K562 (cell line): ENCODE measurements at regions not wholly inside any gene's neighbourhood (a gene's known extent, or its start where the extent isn't known, plus 50 kb on each side); places are given as distances from the start of the nearest gene placed in this dataset.

Experiments
- ATAC-seq: fragments of 200-7000 bp; cut with Tn5 transposase; 3 replicates; pipeline ENCODE4 v1.9.1; 2020; ENCODE audit warnings: moderate library complexity
- BruUV-seq: library from RNA; stranded (reverse); fragments of 400-500 nt; replicated peaks from 2 replicates; lab custom pipeline; 2021; lab: Mats Ljungman, UMichigan
- CTCF ChIA-PET: fragments of 300-600 bp; formaldehyde crosslinking; extraction: SDS; loops from one replicate; lab custom pipeline; 2021; ENCODE audit warnings: low intra/inter-chr PET ratio; lab: Yijun Ruan, JAX
- POLR2A ChIA-PET: fragments of 300-600, 350-650 bp; sonication (Branson Sonifier 250); formaldehyde crosslinking; extraction: SDS; loops from one replicate; lab custom pipeline; 2021; ENCODE audit warnings: antibody characterized with exemption, inconsistent platforms; lab: Yijun Ruan, JAX
- DNase-seq, 4 experiments: peaks; one replicate each; pipeline versions ENCODE4 v3.0.0 to v3.0.0-alpha.2; 2011 to 2018; ENCODE audit warnings: low spot score in 3 of 4, mixed read lengths in 3 of 4; ENCODE audit errors: extremely low read depth in 1 of 4
- FAIRE-seq: peaks from 2 replicates; lab custom pipeline; 2011; peaks lifted over from hg19 to GRCh38; lab: Jason Lieb, UNC
- H2AFZ ChIP-seq: 2 replicates; pipeline ENCODE4 v1.6.0; 2011; ENCODE audit warnings: low read depth, low read length, control low read depth, inconsistent platforms
- H3K27ac ChIP-seq: fragments of 200-600 bp; 3 replicates; pipeline ENCODE4 v1.8.0; 2011; ENCODE audit warnings: low read depth, mild to moderate bottlenecking, control low read depth, inconsistent platforms, low read length, moderate library complexity, mixed read lengths; ENCODE audit errors: extremely low read depth
- H3K27me3 ChIP-seq, 2 experiments: fragments of 300-600 bp in 1 of 2; 2 replicates in 1 of 2; 3 replicates in 1 of 2; pipeline versions ENCODE4 v1.6.0 to v1.8.0; 2011; ENCODE audit warnings: inconsistent platforms in 2 of 2, low read length in 2 of 2, mild to moderate bottlenecking in 1 of 2, mixed read lengths in 1 of 2, moderate library complexity in 1 of 2; ENCODE audit not compliant: control insufficient read depth in 2 of 2, insufficient read depth in 2 of 2
- H3K36me3 ChIP-seq: fragments of 300-600 bp; 3 replicates; pipeline ENCODE4 v1.8.0; 2011; ENCODE audit warnings: mild to moderate bottlenecking, low read length, inconsistent platforms; ENCODE audit not compliant: control insufficient read depth, insufficient read depth
- H3K4me1 ChIP-seq, 2 experiments: fragments of 200-600 bp in 1 of 2; replicated peaks in 1 of 2; 2 replicates in 1 of 2; 3 replicates in 1 of 2; pipeline versions ENCODE4 v1.5.1 to v1.8.0; 2011; ENCODE audit warnings: inconsistent platforms in 2 of 2, low read length in 2 of 2, mild to moderate bottlenecking in 1 of 2, mixed read lengths in 1 of 2, moderate library complexity in 1 of 2; ENCODE audit not compliant: control insufficient read depth in 2 of 2, insufficient read depth in 2 of 2
- H3K4me2 ChIP-seq: 2 replicates; pipeline ENCODE4 v1.6.1; 2011; ENCODE audit warnings: low read length, control low read depth, inconsistent platforms, mixed read lengths; ENCODE audit not compliant: insufficient read depth
- H3K4me3 ChIP-seq: fragments of 200-600 bp; sonication (generic), shearing (Covaris generic); 2 replicates; pipeline ENCODE4 v1.5.1; 2016; ENCODE audit warnings: control low read depth, inconsistent platforms
- H3K79me2 ChIP-seq: fragments of 200-600 bp; 3 replicates; pipeline ENCODE4 v1.8.0; 2011; ENCODE audit warnings: low read length, inconsistent platforms; ENCODE audit not compliant: control insufficient read depth, insufficient read depth
- H3K9ac ChIP-seq, 2 experiments: 2 replicates each; pipeline versions ENCODE4 v1.6.0 to v1.6.1; 2011; ENCODE audit warnings: low read depth in 2 of 2, low read length in 2 of 2, control low read depth in 1 of 2, inconsistent platforms in 1 of 2, mild to moderate bottlenecking in 1 of 2, mixed read lengths in 1 of 2; ENCODE audit not compliant: insufficient read depth in 1 of 2
- H3K9me1 ChIP-seq: one replicate; pipeline ENCODE4 v1.6.0; 2011; ENCODE audit warnings: inconsistent platforms, mild to moderate bottlenecking, low read length, moderate library complexity; ENCODE audit not compliant: control insufficient read depth, insufficient read depth
- H3K9me3 ChIP-seq: replicated peaks from 2 replicates; pipeline ENCODE4 v1.5.1; 2011; ENCODE audit warnings: low read depth, low read length, inconsistent platforms; ENCODE audit not compliant: control insufficient read depth, insufficient read depth
- H4K20me1 ChIP-seq: replicated peaks from 2 replicates; pipeline ENCODE4 v1.6.1; 2011; ENCODE audit warnings: low read length, inconsistent platforms, mixed read lengths; ENCODE audit not compliant: control insufficient read depth, insufficient read depth
- CHCHD3 ChIP-seq: fragments of 250-450 bp; sonication (Bioruptor Pico); IDR thresholded peaks from 2 replicates; pipeline ENCODE4 v2.1.2; 2022; ENCODE audit warnings: mild to moderate bottlenecking
- GATAD2B ChIP-seq: fragments of 450-650 bp; IDR thresholded peaks from 2 replicates; pipeline ENCODE4 v1.6.1; 2017; ENCODE audit warnings: mild to moderate bottlenecking, borderline replicate concordance
- NELFE ChIP-seq: IDR thresholded peaks from 2 replicates; pipeline ENCODE4 v1.6.1; 2011; ENCODE audit warnings: mild to moderate bottlenecking; ENCODE audit not compliant: insufficient read depth, insufficient read length
- POLR2H ChIP-seq: IDR thresholded peaks from 2 replicates; pipeline ENCODE4 v1.6.1; 2016; ENCODE audit warnings: missing genetic modification characterization, low read depth, mild to moderate bottlenecking, control low read depth, missing compliant biosample characterization, moderate library complexity
- SRF ChIP-seq, 2 experiments: fragments of 250-450, 450-650 bp in 1 of 2; sonication (Bioruptor Pico) in 1 of 2; sonication (generic) in 1 of 2; formaldehyde crosslinking; IDR thresholded peaks; 2 replicates each; pipeline versions ENCODE4 v1.5.0 to v1.5.1; 2020 to 2022; ENCODE audit warnings: mild to moderate bottlenecking in 1 of 2, missing genetic modification reagents in 1 of 2
- ZC3H8 ChIP-seq: fragments of 450-650 bp; IDR thresholded peaks from 2 replicates; pipeline ENCODE4 v1.6.1; 2017
- ZNF212 ChIP-seq: fragments of 450-650 bp; formaldehyde crosslinking; IDR thresholded peaks from 2 replicates; pipeline ENCODE4 v1.4.0; 2020; ENCODE audit warnings: mild to moderate bottlenecking
- ZNF668 ChIP-seq: fragments of 250-450 bp; sonication (Bioruptor Pico); IDR thresholded peaks from 2 replicates; pipeline ENCODE4 v1.8.0; 2022; ENCODE audit warnings: mild to moderate bottlenecking, inconsistent platforms
- ZSCAN32 ChIP-seq: fragments of 450-650 bp; formaldehyde crosslinking; IDR thresholded peaks from 2 replicates; pipeline ENCODE4 v1.4.0; 2020; ENCODE audit warnings: mild to moderate bottlenecking, moderate library complexity
- WGBS: fragments of 100-300 bp; shearing (Covaris generic); methylation state at CpG from one replicate; pipeline ENCODE4 v1.1.6; 2016; ENCODE audit warnings: low coverage, mixed read lengths; ENCODE audit not compliant: insufficient coverage; ENCODE audit errors: missing lambda C conversion rate; 5-methylcytosine and 5-hydroxymethylcytosine counted together
- in situ Hi-C: fragments of 300-500 bp; cut with MboI; formaldehyde crosslinking; loops from 4 replicates; pipeline ENCODE4 v1.15.0; 2018; ENCODE audit warnings: inconsistent platforms, mixed read lengths
- intact Hi-C: fragments of 100-400 bp; cut with micrococcal nuclease; formaldehyde crosslinking; loops from 2 replicates; pipeline ENCODE4 v1.14.2; 2022
- TF ChIP-seq, protein P1 (sequence below): fragments of 250-450 bp; sonication (Bioruptor Pico); IDR thresholded peaks from 2 replicates; pipeline ENCODE4 v1.8.0; 2021; ENCODE audit warnings: borderline replicate concordance, mild to moderate bottlenecking, moderate library complexity; ENCODE audit not compliant: poor library complexity, severe bottlenecking

- in situ Hi-C loops (no loop called here), intact Hi-C loops (no loop called here)
- H3K9me1 ChIP-seq = no peaks in the 10 kb centered on the region
- no peaks in the 10 kb centered on the region; a peak in 1 of 5 replicates for H3K4me1 ChIP-seq
- H3K9me3 ChIP-seq = no peaks in the 10 kb centered on the region
- no peaks in the 10 kb centered on the region for H4K20me1 ChIP-seq
- CTCF ChIA-PET = no interaction called here
- no TSS peak for BruUV-seq
- H3K36me3 ChIP-seq = no peaks in the 10 kb centered on the region
- H3K79me2 ChIP-seq = no peaks in the 10 kb centered on the region
- H3K9ac ChIP-seq = no peak overlapping the region
- no peak overlapping the region for H2AFZ ChIP-seq
- WGBS = 0% methylated on average over 7 of the region's 7 CpGs
- H3K27me3 ChIP-seq = peaks cover 2 to 27% of the 10 kb centered on the region in 2 experiments; a peak in 2 of 5 replicates
- FAIRE-seq = no peak
- no peak overlapping the region for H3K4me2 ChIP-seq
- POLR2A ChIA-PET = no interaction called here
- no peak overlapping the region for H3K27ac ChIP-seq
- no peak for ATAC-seq
- H3K4me3 ChIP-seq = no peak overlapping the region
- TF ChIP-seq ZNF212 (CRISPR knock-in tag) (no peak), ZNF668 (CRISPR knock-in tag) (no peak), NELFE (no peak), CHCHD3 (CRISPR knock-in tag) (no peak), POLR2H (tag) (no peak), ZC3H8 (no peak), GATAD2B (no peak), SRF (CRISPR knock-in tag; IDR thresholded peaks at IDR 0.05) (no peak), ZSCAN32 (CRISPR knock-in tag) (no peak)
- TF ChIP-seq, protein P1, sequence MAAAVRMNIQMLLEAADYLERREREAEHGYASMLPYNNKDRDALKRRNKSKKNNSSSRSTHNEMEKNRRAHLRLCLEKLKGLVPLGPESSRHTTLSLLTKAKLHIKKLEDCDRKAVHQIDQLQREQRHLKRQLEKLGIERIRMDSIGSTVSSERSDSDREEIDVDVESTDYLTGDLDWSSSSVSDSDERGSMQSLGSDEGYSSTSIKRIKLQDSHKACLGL = no peak
- TF ChIP-seq, all 486 proteins: peak for 0
- DNase-seq = no peak
These were observed 160.4 kb downstream of the ZIC5 start for GRCh38 chr13:99811067-99811700.
